Stimulated activated CD4-positive, alpha-beta T cell treated with anti-CD3 and anti-CD28 coated beads, Interleukin-2, amount 100 ng/mL, for 4 hours (primary cell): ENCODE measurements at regions not wholly inside any gene's neighbourhood (a gene's known extent, or its start where the extent isn't known, plus 50 kb on each side); places are given as distances from the start of the nearest gene placed in this dataset.

Source experiments
- DNase-seq: peaks from one replicate; pipeline ENCODE4 v3.0.0-alpha.2; 2020; ENCODE audit warnings: low read depth

GRCh38 chr5:58107704-58108103, 352.2 kb downstream of the PLK2 start:
- DNase-seq = no peak

- no peak for DNase-seq
These were observed 353.0 kb downstream of the PLK2 start for GRCh38 chr5:58106754-58107410.

- DNase-seq = no peak
These were observed 354.1 kb downstream of the PLK2 start for GRCh38 chr5:58105836-58106235.

- no peak for DNase-seq
These were observed 360.6 kb downstream of the PLK2 start for GRCh38 chr5:58099257-58099656.

- no peak for DNase-seq
These were observed 365.9 kb downstream of the PLK2 start for GRCh38 chr5:58094031-58094430.

GRCh38 chr5:58090704-58091103, 369.2 kb downstream of the PLK2 start:
- no peak for DNase-seq

- no peak for DNase-seq
These were observed 370.9 kb downstream of the PLK2 start for GRCh38 chr5:58088941-58089340.

- no peak for DNase-seq
These were observed 372.0 kb downstream of the PLK2 start for GRCh38 chr5:58087905-58088304.

- DNase-seq = no peak
These were observed 372.8 kb downstream of the PLK2 start for GRCh38 chr5:58087123-58087522.

GRCh38 chr5:58085800-58086199, 374.1 kb downstream of the PLK2 start:
- DNase-seq = no peak

GRCh38 chr5:58081435-58081834, 378.5 kb downstream of the PLK2 start:
- no peak for DNase-seq

- DNase-seq = no peak
These were observed 379.3 kb downstream of the PLK2 start for GRCh38 chr5:58080573-58080972.

- DNase-seq = no peak
These were observed 381.9 kb downstream of the PLK2 start for GRCh38 chr5:58077966-58078365.

GRCh38 chr5:58077416-58077815, 382.5 kb downstream of the PLK2 start:
- DNase-seq = no peak

GRCh38 chr5:58076483-58077257, 383.2 kb downstream of the PLK2 start:
- no peak for DNase-seq

GRCh38 chr5:58075907-58076306, 384.0 kb downstream of the PLK2 start:
- DNase-seq = no peak

- DNase-seq = no peak
These were observed 385.2 kb downstream of the PLK2 start for GRCh38 chr5:58074717-58075116.

- DNase-seq = no peak
These were observed 385.7 kb downstream of the PLK2 start for GRCh38 chr5:58074222-58074621.

- DNase-seq = no peak
These were observed 386.6 kb downstream of the PLK2 start for GRCh38 chr5:58073243-58073642.

- DNase-seq = no peak
These were observed 387.5 kb downstream of the PLK2 start for GRCh38 chr5:58072300-58072965.

- no peak for DNase-seq
These were observed 388.3 kb downstream of the PLK2 start for GRCh38 chr5:58071566-58071965.

GRCh38 chr5:58069846-58070245, 390.0 kb downstream of the PLK2 start:
- no peak for DNase-seq

GRCh38 chr5:58069016-58069705, 390.7 kb downstream of the PLK2 start:
- DNase-seq = no peak
